HG02885 (cell line): ENCODE measurements at regions not wholly inside any gene's neighbourhood (a gene's known extent, or its start where the extent isn't known, plus 50 kb on each side); places are given as distances from the start of the nearest gene placed in this dataset.
"Not testable (repeated sequence)": the region's sequence is repeated elsewhere in the genome, so short reads cannot be mapped to it uniquely, and the experiment has no call there.

Experiments used
- ATAC-seq: cut with Tn5 transposase; IDR thresholded peaks from one replicate; pipeline ENCODE4 v1.9.1; 2021; ENCODE audit warnings: mild to moderate bottlenecking; ENCODE audit not compliant: unreplicated experiment, poor library complexity

- ATAC-seq = no peak
Observed at GRCh38 chr2:84373391-84373790, 85.7 kb downstream of the SUCLG1 start.

DNA sequence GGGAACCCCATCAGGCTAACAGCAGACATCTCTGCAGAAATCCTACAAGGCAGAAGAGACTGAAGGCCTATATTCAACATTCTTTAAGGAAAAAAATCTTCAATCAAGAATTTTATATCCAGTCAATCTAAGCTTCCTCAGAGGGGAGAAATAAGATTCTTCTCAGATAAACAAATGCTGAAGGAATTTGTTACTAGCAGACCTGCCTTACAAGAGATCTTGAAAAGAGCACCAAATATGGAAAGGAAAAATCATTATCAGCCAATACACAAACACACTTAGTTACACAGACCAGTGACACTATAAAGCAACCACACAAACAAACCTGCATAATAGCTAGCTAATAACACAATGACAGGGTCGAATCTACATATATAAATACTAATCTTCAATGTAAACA is 96.5 kb downstream of the SUCLG1 start:
- ATAC-seq = no peak

- no peak for ATAC-seq
Observed at GRCh38 chr2:84338069-84338468, 121.0 kb downstream of the SUCLG1 start.

GRCh38 chr2:84327645-84328249 is 131.3 kb downstream of the SUCLG1 start:
- ATAC-seq = no peak

- no peak for ATAC-seq
Observed at GRCh38 chr2:84326831-84327432, 132.1 kb downstream of the SUCLG1 start.

DNA sequence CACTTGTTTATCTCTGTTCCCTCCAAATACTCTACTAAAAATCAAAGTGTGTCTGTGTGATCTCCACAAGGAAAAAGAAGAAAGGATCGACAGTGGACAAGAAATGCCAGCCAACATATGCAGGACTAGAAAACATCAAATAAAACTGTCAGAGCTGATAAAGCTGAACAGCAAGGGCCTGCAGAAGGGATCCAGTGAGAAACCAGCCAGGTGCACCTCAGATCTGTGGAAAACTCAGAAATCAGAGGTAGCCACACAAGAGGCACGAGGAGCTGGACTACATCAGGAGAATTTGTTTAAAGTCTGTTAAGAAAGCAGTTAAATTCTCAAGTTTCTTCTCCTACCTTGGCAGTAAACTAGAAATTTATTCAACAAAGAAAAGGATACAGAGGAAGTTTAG is 135.2 kb downstream of the SUCLG1 start:
- ATAC-seq = no peak

DNA sequence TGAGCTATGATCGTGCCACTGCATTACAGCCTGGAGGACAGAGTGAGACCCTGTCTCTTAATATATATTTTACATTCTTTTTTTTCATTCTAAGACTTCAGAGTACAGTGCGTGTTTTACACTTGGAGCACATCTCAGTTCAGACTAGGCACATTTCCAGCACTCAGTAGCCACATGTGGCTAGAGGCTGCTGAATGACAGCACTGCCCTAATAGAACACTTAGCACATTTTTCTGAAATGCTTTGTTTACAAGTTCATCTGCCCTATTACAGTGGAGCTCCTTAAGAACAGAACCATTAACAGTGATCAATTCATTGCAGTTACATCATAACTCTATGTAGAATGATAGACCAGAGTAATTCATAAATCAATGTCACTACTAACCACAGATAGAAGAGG is 138.1 kb downstream of the SUCLG1 start:
- no peak for ATAC-seq

DNA sequence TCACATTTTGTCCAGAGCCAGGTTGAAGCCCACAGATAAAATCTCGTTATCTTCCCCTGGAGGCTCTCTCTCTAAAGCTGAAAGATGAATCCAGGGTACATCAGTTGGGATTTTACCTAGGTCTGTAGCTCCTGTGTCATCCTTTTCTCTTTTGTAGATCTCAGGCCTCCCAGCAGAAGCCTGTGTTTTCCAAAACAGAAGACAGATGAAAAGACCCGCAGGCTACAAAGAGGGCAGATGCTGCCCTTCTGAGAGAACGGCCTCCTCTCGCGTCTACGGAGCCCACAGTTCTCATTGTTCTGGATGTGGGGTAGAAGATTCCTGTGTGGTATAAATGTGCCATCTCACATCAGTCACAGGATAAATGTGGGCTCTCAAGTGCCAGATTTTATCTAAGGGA is 139.5 kb downstream of the SUCLG1 start:
- ATAC-seq = no peak

GRCh38 chr2:84317135-84317534 is 141.9 kb downstream of the SUCLG1 start:
- ATAC-seq = no peak

DNA sequence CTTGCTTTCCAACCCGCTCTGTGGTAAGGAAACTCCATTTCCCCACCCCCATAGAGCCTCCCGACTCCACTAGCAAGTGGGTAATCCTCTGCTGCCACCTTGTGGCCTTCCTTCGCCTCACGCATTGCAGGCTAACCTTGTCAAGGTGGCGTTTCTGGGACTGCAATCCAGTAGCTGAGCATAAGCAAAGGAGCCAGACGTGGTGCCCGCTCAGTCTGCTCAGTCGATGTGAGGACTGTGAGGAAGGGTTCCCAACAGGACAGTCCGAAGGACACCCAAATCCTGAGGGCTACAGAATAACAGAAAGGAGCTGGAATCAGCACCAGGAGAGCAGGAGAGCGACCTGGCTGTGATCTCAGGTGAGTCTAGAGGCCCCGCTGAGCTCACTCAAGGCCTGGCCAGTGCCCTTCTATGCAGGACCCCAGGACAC is 144.2 kb downstream of the SUCLG1 start:
- ATAC-seq = peak; percentile 100

DNA sequence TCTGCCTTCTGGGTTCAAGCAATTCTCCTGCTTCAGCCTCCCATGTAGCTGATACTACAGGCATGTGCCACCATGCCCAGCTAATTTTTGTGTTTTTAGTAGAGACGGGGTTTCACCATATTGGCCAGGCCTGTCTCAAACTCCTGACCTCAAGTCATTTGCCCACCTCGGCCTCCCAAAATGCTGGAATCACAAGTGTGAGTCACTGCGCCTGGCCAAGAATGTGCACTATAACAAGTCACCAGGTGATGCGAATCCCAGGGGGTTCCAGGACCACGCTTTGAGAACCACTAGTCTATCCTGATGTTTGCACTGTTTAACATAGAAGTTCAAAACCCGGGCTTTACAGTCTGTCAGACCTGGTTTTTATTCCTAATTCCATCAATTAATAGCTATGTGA is 144.8 kb downstream of the SUCLG1 start:
- no peak for ATAC-seq

GRCh38 chr2:84309281-84309680 is 149.8 kb downstream of the SUCLG1 start:
- no peak for ATAC-seq

- no peak for ATAC-seq
Observed at GRCh38 chr2:84306361-84306760, 152.7 kb downstream of the SUCLG1 start.

GRCh38 chr2:84302513-84303412 is 156.3 kb downstream of the SUCLG1 start:
- peak; percentile 99 for ATAC-seq

DNA sequence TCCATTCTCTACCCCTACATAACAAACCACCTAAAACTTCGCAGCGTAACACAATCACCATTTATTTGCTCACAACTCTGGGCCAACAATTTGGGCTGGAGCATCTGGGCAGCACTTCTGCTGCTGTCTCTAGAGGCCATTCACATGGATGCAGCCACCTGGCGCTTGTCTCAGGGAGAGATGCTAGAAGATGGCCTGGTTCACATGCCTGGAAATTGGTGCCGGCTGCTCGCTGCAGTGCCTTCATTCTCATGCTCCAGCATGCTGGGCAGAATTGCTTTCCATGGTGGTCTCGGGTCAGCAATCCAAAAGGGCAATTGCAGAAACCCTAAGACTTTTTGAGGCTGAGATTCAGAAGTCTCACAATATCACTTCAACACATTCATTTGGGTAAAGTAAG is 157.4 kb downstream of the SUCLG1 start:
- ATAC-seq = no peak

- no peak for ATAC-seq
Observed at GRCh38 chr2:84300696-84301029, 158.4 kb downstream of the SUCLG1 start.

DNA sequence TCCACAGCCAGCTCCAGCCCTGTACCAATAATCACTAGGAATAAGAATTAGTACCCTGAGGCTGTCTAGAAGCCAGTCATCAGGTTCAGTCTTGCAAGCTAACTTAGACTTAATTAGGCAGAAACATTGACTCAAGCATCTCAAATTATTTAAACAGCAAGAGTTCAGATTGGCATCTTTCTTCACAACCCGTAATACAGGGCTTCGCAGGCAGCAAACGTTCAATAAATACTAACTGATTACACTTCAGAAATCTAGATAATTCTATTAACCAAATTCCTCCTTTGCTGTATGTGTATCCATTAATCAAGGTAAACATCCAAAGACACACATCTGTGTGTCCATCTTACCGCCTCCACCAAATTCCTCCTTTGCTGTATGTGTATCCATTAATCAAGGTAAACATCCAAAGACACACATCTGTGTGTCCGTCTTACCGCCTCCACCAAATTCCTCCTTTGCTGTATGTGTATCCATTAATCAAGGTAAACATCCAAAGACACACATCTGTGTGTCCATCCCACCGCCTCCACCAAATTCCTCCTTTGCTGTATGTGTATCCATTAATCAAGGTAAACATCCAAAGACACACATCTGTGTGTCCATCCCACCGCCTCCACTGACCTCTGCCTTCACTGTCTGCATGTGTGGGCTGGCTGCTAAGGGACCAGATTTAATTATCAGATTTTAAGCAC is 158.9 kb downstream of the SUCLG1 start:
- not testable (repeated sequence) for ATAC-seq

DNA sequence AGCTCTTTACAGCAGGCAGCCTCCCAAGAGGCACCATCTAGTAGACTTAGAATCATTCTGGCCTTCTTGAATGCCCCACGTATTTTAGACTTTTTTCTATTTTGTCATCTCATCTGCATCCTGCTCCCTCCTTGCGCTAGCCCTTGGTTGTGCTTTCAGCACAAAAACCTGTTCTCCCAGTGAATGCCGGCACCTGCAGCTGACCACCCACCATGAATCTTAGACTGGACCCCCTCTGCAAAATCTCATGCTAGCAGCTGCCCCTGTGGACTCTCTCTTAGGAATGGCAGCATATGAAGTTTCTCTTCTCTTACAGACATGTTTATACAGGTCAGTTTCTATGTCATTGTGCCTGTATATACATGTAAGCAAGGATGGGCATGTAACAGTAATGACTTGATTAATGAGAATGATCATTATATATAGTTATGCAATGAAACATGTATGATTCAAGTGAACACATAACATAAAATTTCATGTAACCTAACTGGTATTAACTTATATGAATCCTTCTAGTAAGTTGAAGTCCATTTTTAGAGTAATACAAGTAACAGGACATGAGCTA is 159.8 kb downstream of the SUCLG1 start:
- no peak for ATAC-seq

GRCh38 chr2:84297155-84297554 is 161.9 kb downstream of the SUCLG1 start:
- ATAC-seq = no peak

DNA sequence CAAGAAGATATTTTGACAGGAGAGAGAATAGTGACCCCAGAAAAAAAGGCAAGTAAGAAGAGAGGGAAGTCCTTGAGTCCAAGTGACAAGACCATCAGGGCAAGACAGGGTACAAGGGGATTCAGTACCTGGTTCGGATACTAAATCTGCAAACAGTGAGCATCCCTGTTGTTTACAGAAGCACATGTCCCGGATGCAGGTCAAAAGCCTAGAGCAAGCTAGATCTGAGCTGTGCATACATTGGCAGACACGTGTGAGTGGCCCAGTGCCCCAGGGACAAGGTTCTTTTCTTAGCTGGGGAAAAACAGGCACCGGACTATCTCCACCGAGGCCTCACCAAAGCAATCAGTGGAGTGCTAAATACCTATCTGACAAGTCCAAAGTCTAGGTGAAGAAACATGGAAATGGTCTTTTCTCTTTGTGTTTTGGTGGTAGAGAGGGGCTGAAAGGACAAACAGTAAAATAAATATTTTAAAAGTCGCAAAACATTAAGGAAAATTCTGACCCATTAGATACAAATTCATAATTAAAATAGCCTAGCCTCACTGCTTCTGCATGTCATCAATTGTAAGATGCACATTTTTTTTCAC is 165.2 kb downstream of the SUCLG1 start:
- no peak for ATAC-seq
